Caco-2 (cell line): ENCODE measurements at regions not wholly inside any gene's neighbourhood (a gene's known extent, or its start where the extent isn't known, plus 50 kb on each side); places are given as distances from the start of the nearest gene placed in this dataset.

ENCODE experiments used
- BruUV-seq: library from RNA; stranded (reverse); fragments of 400-500 nt; replicated peaks from 2 replicates; lab custom pipeline; 2021; lab: Mats Ljungman, UMichigan
- CTCF ChIA-PET: fragments of 300-600 bp; sonication (Branson Sonifier 250); formaldehyde crosslinking; loops from one replicate; lab custom pipeline; 2022; ENCODE audit warnings: antibody characterized with exemption; lab: Charles Lee
- POLR2A ChIA-PET: fragments of 300-600 bp; sonication (Branson Sonifier 250); formaldehyde crosslinking; loops from one replicate; lab custom pipeline; 2022; ENCODE audit warnings: antibody characterized with exemption; lab: Charles Lee
- DNase-seq, 2 experiments: peaks; one replicate each; pipeline versions ENCODE4 v3.0.0 to v3.0.0-alpha.2; 2020 to 2022
- H3K27me3 ChIP-seq: replicated peaks from 2 replicates; pipeline ENCODE4 v1.6.0; 2011; ENCODE audit warnings: low read length; ENCODE audit not compliant: control insufficient read depth, insufficient read depth
- H3K36me3 ChIP-seq: 2 replicates; pipeline ENCODE4 v1.5.1; 2011; ENCODE audit warnings: low read length; ENCODE audit not compliant: control insufficient read depth, insufficient read depth
- H3K4me1 ChIP-seq: fragments of 250-450 bp; sonication (Bioruptor Pico); 2 replicates; pipeline ENCODE4 v1.5.1; 2020; ENCODE audit warnings: mild to moderate bottlenecking
- H3K4me3 ChIP-seq: 2 replicates; pipeline ENCODE4 v1.5.1; 2011; ENCODE audit warnings: low read depth, mild to moderate bottlenecking, control low read depth, low read length
- H3K9me3 ChIP-seq: fragments of 250-450 bp; sonication (Bioruptor Pico); 2 replicates; pipeline ENCODE4 v1.5.1; 2020; ENCODE audit warnings: mild to moderate bottlenecking, moderate library complexity
- H3K27ac Mint-ChIP-seq: one replicate; pipeline ENCODE4 v1.8.0; 2022; ENCODE audit warnings: mixed read lengths; ENCODE audit not compliant: unreplicated experiment
- H3K27me3 Mint-ChIP-seq: one replicate; pipeline ENCODE4 v1.8.0; 2022; ENCODE audit warnings: mixed read lengths; ENCODE audit not compliant: insufficient read depth, unreplicated experiment
- H3K36me3 Mint-ChIP-seq: one replicate; pipeline ENCODE4 v1.8.0; 2022; ENCODE audit warnings: mild to moderate bottlenecking, mixed read lengths; ENCODE audit not compliant: insufficient read depth, unreplicated experiment
- H3K4me1 Mint-ChIP-seq: one replicate; pipeline ENCODE4 v1.8.0; 2022; ENCODE audit warnings: low read depth, mixed read lengths; ENCODE audit not compliant: unreplicated experiment
- H3K4me3 Mint-ChIP-seq: one replicate; pipeline ENCODE4 v1.8.0; 2022; ENCODE audit warnings: mild to moderate bottlenecking, moderate library complexity, mixed read lengths; ENCODE audit not compliant: unreplicated experiment
- H3K9me3 Mint-ChIP-seq: one replicate; pipeline ENCODE4 v1.8.0; 2022; ENCODE audit warnings: mixed read lengths; ENCODE audit not compliant: unreplicated experiment
- CTCF ChIP-seq, 2 experiments: fragments of 200-600 bp in 1 of 2; IDR thresholded peaks; 1 replicate in 1 of 2; 2 replicates in 1 of 2; pipeline versions ENCODE4 v1.5.1 to v1.8.0; 2011 to 2022; ENCODE audit warnings: antibody characterized with exemption in 1 of 2, control low read depth in 1 of 2, inconsistent platforms in 1 of 2, low read depth in 1 of 2, low read length in 1 of 2, mild to moderate bottlenecking in 1 of 2, moderate library complexity in 1 of 2; ENCODE audit not compliant: insufficient read depth in 1 of 2, severe bottlenecking in 1 of 2, unreplicated experiment in 1 of 2
- intact Hi-C: fragments of 100-400 bp; cut with micrococcal nuclease; formaldehyde crosslinking; loops from one replicate; pipeline ENCODE4 v1.10.0; 2022; ENCODE audit not compliant: unreplicated experiment

- TF ChIP-seq CTCF (IDR thresholded peaks at IDR 0.05; ENCODE audit: insufficient read depth in 1 of 2, low read depth in 1 of 2, low read length in 1 of 2, severe bottlenecking in 1 of 2, unreplicated experiment in 1 of 2), result no peak
- no peaks in the 10 kb centered on the region for H3K36me3 ChIP-seq
- no peaks in the 10 kb centered on the region for H3K9me3 ChIP-seq
- Mint-ChIP-seq H3K4me3 (no peak overlapping the region), H3K4me1 (no peaks in the 10 kb centered on the region), H3K9me3 (no peaks in the 10 kb centered on the region), H3K27me3 (no peaks in the 10 kb centered on the region), H3K27ac (no peak overlapping the region), H3K36me3 (no peaks in the 10 kb centered on the region)
- DNase-seq, result no peak
- ChIA-PET CTCF (no interaction called here), POLR2A (no interaction called here)
- H3K27me3 ChIP-seq, result no peaks in the 10 kb centered on the region
- no peak overlapping the region for H3K4me3 ChIP-seq
- no TSS peak for BruUV-seq
- intact Hi-C loops, result no loop called here
- no peaks in the 10 kb centered on the region for H3K4me1 ChIP-seq
These were observed 1724.0 kb downstream of the RPA4 start for GRCh38 chrX:98607739-98608138.

GRCh38 chrX:98627645-98628044 is 1743.9 kb downstream of the RPA4 start:
- Histone ChIP-seq H3K4me3 (no peak overlapping the region), H3K27me3 (no peaks in the 10 kb centered on the region), H3K9me3 (no peaks in the 10 kb centered on the region), H3K36me3 (no peaks in the 10 kb centered on the region), H3K4me1 (no peaks in the 10 kb centered on the region)
- H3K4me3 Mint-ChIP-seq, result no peak overlapping the region
- no peaks in the 10 kb centered on the region for H3K9me3 Mint-ChIP-seq
- no peaks in the 10 kb centered on the region for H3K27me3 Mint-ChIP-seq
- no peak for DNase-seq
- BruUV-seq, result no TSS peak
- no peaks in the 10 kb centered on the region for H3K36me3 Mint-ChIP-seq
- no peak overlapping the region for H3K27ac Mint-ChIP-seq
- POLR2A ChIA-PET, result no interaction called here
- CTCF ChIA-PET, result no interaction called here
- no peaks in the 10 kb centered on the region for H3K4me1 Mint-ChIP-seq
- TF ChIP-seq CTCF (IDR thresholded peaks at IDR 0.05; ENCODE audit: insufficient read depth in 1 of 2, low read depth in 1 of 2, low read length in 1 of 2, severe bottlenecking in 1 of 2, unreplicated experiment in 1 of 2), result no peak
- intact Hi-C loops, result no loop called here

DNA sequence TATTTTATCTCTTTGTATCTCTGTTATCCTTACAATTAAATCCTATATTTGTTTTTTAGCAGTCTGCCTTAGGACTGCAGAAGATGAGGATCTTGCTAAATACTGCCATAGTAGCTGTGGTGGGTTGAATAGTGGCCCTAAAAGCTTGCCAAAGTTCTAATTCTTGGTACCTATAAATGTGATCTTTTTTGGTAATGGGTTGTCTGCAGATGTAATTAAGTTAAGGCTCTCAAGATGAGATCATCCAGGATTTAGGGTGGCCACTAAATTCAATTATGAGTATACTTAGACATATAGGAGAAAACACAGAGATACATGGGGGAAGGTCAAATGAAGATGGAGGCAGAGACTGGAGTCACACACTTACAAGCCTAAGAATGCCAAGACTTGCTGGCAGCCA is 1753.7 kb downstream of the RPA4 start:
- intact Hi-C loops, result no loop called here
- Histone ChIP-seq H3K36me3 (no peaks in the 10 kb centered on the region), H3K9me3 (no peaks in the 10 kb centered on the region), H3K4me3 (no peak overlapping the region), H3K27me3 (no peaks in the 10 kb centered on the region), H3K4me1 (no peaks in the 10 kb centered on the region)
- no peak overlapping the region for H3K4me3 Mint-ChIP-seq
- CTCF ChIA-PET, result no interaction called here
- POLR2A ChIA-PET, result no interaction called here
- no peaks in the 10 kb centered on the region for H3K36me3 Mint-ChIP-seq
- TF ChIP-seq CTCF (IDR thresholded peaks at IDR 0.05; ENCODE audit: insufficient read depth in 1 of 2, low read depth in 1 of 2, low read length in 1 of 2, severe bottlenecking in 1 of 2, unreplicated experiment in 1 of 2), result no peak
- H3K27ac Mint-ChIP-seq, result no peak overlapping the region
- H3K27me3 Mint-ChIP-seq, result no peaks in the 10 kb centered on the region
- BruUV-seq, result no TSS peak
- H3K9me3 Mint-ChIP-seq, result no peaks in the 10 kb centered on the region
- H3K4me1 Mint-ChIP-seq, result no peaks in the 10 kb centered on the region
- no peak for DNase-seq
